LNCAP (cell line): ENCODE measurements at regions not wholly inside any gene's neighbourhood (a gene's known extent, or its start where the extent isn't known, plus 50 kb on each side); places are given as distances from the start of the nearest gene placed in this dataset.

Experiments
- TF ChIP-seq, protein P1 (sequence below): fragments of 450-650 bp; IDR thresholded peaks from 2 replicates; pipeline ENCODE4 v1.5.1; 2017; ENCODE audit warnings: mild to moderate bottlenecking

DNA sequence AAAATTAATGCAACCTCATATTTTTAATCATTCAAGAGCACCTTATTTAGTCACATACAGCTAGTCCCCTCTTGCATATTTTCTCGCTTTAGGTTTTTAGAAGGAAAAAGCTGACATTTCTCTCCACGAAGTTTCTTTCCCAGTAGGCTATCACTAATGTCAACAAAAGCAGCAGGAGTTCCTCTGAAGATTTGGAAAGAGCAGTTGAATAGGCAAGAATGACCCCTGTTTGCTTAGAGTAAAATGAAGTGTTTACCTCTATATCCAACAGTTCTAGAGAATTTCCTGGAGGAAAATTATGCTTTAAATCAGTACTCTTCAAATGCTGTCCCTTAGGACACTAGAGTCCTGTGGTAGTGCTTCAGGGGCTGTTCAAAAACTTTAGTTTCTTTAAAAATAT lies 188.1 kb upstream of the PRKD1 start:
- TF ChIP-seq, protein P1, sequence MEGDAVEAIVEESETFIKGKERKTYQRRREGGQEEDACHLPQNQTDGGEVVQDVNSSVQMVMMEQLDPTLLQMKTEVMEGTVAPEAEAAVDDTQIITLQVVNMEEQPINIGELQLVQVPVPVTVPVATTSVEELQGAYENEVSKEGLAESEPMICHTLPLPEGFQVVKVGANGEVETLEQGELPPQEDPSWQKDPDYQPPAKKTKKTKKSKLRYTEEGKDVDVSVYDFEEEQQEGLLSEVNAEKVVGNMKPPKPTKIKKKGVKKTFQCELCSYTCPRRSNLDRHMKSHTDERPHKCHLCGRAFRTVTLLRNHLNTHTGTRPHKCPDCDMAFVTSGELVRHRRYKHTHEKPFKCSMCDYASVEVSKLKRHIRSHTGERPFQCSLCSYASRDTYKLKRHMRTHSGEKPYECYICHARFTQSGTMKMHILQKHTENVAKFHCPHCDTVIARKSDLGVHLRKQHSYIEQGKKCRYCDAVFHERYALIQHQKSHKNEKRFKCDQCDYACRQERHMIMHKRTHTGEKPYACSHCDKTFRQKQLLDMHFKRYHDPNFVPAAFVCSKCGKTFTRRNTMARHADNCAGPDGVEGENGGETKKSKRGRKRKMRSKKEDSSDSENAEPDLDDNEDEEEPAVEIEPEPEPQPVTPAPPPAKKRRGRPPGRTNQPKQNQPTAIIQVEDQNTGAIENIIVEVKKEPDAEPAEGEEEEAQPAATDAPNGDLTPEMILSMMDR, result no peak

DNA sequence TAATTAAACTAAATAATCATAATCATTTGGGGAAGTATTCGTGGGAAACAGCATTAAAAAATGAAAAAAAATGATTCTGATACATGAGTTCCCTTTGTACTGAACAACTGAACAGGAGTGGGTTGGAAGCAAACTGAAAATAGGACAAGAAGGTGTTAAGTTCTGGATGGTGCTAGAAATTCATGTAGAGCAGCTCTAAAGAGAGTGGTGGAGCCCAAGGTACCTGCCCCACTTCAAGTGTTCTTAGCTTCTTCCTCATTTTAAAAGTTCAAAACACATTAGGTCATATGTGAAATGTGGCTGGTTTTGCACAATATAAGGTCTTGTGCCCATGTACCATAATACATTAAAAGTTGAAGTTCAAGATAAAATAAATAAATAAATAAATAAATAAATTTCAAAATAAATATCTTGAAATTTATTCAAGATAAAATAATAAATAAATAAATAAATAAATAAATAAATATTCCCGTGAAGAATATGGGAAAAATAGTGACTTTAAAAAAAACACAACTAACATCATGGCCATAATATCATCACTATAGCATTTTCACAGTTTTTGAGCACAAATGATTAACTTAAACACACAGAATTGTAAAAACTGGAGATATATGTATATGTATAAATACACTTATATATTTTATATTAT lies 191.5 kb upstream of the PRKD1 start:
- TF ChIP-seq, protein P1, result no peak

DNA sequence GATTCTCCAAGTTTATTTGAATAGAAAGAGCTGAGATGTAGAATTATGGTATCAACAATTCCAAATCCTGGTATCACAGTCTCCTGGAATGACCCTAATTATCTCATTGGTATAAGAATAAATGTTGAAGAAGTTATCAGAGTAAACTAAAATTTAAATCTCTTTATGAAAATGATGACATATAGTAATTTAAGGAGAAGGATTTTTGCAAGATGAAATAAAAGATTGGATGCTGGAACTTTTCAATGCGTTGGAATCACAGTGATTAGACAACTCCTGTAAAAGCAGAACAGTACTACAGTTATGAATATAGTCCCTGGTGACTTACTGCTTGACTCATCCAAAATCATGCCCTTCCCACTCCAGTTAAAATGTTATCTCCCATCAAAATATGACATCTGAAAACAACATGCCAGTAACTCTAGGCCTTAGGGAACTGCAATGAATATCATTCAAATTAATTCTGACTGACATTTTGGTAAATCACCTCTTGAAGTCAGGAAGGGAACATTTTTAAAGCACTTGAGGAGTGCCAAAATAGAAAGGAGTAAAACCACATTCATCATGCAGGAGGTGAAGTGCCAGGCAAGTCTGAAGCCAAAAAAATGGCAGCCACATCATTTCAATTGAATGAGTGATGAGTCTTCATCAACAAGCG lies 197.8 kb upstream of the PRKD1 start:
- TF ChIP-seq, protein P1, result no peak

DNA sequence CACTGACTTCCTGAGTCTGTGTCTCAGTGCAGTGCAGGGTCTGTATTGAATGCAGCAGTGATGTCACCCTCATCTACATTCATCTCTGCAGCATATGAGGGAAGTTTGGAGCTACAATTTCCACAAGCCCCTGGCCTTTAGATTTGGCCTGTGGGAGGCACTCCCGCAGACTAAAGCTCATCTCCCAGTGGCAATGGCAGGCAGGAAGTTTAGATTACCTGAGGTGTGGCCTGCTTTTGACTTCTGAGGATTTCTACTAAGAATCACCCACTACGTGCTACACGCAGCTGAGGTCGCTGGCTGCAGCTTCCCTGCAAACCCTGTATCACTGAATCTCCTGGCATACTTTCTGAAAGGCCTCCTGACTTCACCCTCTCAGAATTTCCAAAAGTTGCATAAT lies 202.2 kb upstream of the PRKD1 start:
- TF ChIP-seq, protein P1, result no peak

DNA sequence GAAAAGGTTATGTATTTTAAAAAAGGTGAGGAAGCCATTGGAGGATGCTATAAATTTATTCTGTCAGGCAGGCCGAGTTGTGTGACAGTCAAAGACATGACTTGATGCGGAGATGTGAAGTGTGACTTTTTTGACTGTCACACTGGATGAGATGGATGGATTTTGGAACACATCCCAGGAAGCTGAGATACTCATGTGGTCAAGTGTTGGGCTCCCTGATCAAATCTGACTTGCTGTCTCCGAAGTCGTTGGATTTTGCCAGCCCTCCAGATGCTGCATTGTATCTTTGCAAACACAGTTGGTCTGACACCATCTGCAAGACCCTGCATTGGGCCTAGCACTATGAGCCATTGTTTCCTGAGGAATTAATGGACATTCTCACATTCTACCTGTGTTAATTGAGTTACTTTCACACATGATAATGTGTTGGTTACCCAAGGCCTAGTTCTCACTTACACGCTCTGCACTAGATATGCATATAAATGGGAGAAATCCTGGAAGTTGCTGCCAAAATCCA lies 204.0 kb upstream of the PRKD1 start:
- TF ChIP-seq, protein P1, result no peak

DNA sequence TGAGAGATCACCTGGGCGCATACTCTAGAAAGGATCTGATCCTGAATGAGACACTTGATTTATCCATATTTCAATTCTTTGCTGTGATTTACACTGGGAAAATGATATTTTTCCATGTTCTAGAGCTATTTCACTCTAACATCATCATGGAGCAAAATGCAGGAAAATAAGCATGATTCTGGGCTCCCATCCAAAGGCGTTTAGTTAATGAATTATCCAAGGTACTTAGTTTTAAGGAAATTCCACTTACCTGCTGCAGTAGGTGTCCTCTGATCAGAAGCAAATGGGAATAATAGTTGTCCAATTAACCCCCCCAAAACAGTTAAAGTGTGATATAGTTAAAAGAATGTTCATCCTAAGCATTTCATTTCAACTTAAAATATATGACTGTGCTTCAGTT lies 204.5 kb upstream of the PRKD1 start:
- TF ChIP-seq, protein P1, result no peak

DNA sequence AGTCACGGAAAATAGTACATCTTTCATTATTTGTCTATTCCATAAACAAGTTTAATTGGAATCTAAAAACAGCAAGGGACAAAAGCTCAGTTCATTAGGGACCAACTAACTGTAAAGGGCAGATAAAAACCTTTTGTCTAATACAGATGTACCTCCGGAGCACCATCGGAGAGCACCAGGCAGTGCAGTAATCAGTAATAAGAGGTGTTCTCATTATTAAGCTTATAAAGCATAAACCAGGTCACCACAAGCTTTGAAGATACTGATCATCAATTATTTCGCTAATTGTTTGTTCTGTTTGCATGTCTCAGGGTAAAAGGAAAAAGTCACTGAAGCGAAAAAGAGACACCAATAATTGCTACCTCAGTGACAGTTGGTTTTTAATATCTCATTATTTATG lies 207.3 kb upstream of the PRKD1 start:
- TF ChIP-seq, protein P1, result no peak
